LNCaP clone FGC (cell line): ENCODE measurements at regions not wholly inside any gene's neighbourhood (a gene's known extent, or its start where the extent isn't known, plus 50 kb on each side); places are given as distances from the start of the nearest gene placed in this dataset.

Experiments used
- DNase-seq: peaks from one replicate; pipeline ENCODE4 v3.0.0-alpha.2; 2011; ENCODE audit warnings: low read depth
- H3K4me3 ChIP-seq: 2 replicates; pipeline ENCODE4 v1.5.1; 2011; ENCODE audit warnings: mild to moderate bottlenecking, low read depth, low read length, control low read depth
- CTCF ChIP-seq: IDR thresholded peaks from 2 replicates; pipeline ENCODE4 v1.5.1; 2012; ENCODE audit warnings: mild to moderate bottlenecking; ENCODE audit not compliant: control insufficient read depth, insufficient read depth; ENCODE audit errors: extremely low read depth

- no peak for DNase-seq
- no peak for TF ChIP-seq CTCF
- no peak overlapping the region for H3K4me3 ChIP-seq
Observed at GRCh38 chr2:18325118-18325517, 235.3 kb downstream of the RDH14 start.

GRCh38 chr2:18319987-18320386, 240.5 kb downstream of the RDH14 start:
- no peak overlapping the region for H3K4me3 ChIP-seq
- DNase-seq = no peak
- no peak for TF ChIP-seq CTCF

- H3K4me3 ChIP-seq = no peak overlapping the region
- no peak for DNase-seq
- TF ChIP-seq CTCF = no peak
Observed at GRCh38 chr2:18317017-18317416, 243.4 kb downstream of the RDH14 start.

- no peak for DNase-seq
- H3K4me3 ChIP-seq = no peak overlapping the region
- no peak for TF ChIP-seq CTCF
Observed at GRCh38 chr2:18312818-18313217, 247.6 kb downstream of the RDH14 start.

- DNase-seq = peak; percentile 61
- no peak for TF ChIP-seq CTCF
- H3K4me3 ChIP-seq = no peak overlapping the region
Observed at GRCh38 chr2:18311420-18312195, 248.8 kb downstream of the RDH14 start.

- no peak overlapping the region for H3K4me3 ChIP-seq
- no peak for DNase-seq
- TF ChIP-seq CTCF = no peak
Observed at GRCh38 chr2:18309627-18310026, 250.8 kb downstream of the RDH14 start.

GRCh38 chr2:18309188-18309587, 251.3 kb downstream of the RDH14 start:
- no peak for TF ChIP-seq CTCF
- no peak for DNase-seq

More at GRCh38 chr2:18309188-18309587, 251.3 kb downstream of the RDH14 start:
- H3K4me3 ChIP-seq = no peak overlapping the region
